Mesendoderm (in vitro differentiated cells): ENCODE measurements at regions not wholly inside any gene's neighbourhood (a gene's known extent, or its start where the extent isn't known, plus 50 kb on each side); places are given as distances from the start of the nearest gene placed in this dataset.

Experiments
- DNase-seq: peaks from one replicate; pipeline ENCODE4 v3.0.0; 2013
- H2AK5ac ChIP-seq: 2 replicates; pipeline ENCODE4 v1.6.1; 2013; ENCODE audit warnings: low read length, inconsistent platforms
- H2BK120ac ChIP-seq: 2 replicates; pipeline ENCODE4 v1.6.1; 2013; ENCODE audit warnings: low read depth, mild to moderate bottlenecking, low read length, moderate library complexity, mixed read lengths
- H2BK15ac ChIP-seq: replicated peaks from 2 replicates; pipeline ENCODE4 v1.6.1; 2013; ENCODE audit warnings: low read depth, mild to moderate bottlenecking, moderate library complexity
- H2BK5ac ChIP-seq: 2 replicates; pipeline ENCODE4 v1.6.1; 2013; ENCODE audit warnings: low read length, inconsistent platforms
- H3K18ac ChIP-seq: 2 replicates; pipeline ENCODE4 v1.6.1; 2013; ENCODE audit warnings: mild to moderate bottlenecking, low read length, mixed read lengths
- H3K23ac ChIP-seq: one replicate; pipeline ENCODE4 v1.6.1; 2013; ENCODE audit warnings: low read length
- H3K27ac ChIP-seq: 2 replicates; pipeline ENCODE4 v1.5.1; 2013; ENCODE audit warnings: low read depth, mild to moderate bottlenecking, inconsistent platforms, low read length, moderate library complexity
- H3K27me3 ChIP-seq: 2 replicates; pipeline ENCODE4 v1.6.1; 2013; ENCODE audit warnings: low read length, control low read depth, mild to moderate bottlenecking, inconsistent platforms; ENCODE audit not compliant: insufficient read depth, poor library complexity
- H3K36me3 ChIP-seq: 2 replicates; pipeline ENCODE4 v1.6.1; 2013; ENCODE audit warnings: low read length, inconsistent platforms; ENCODE audit not compliant: control insufficient read depth, insufficient read depth
- H3K4ac ChIP-seq: one replicate; pipeline ENCODE4 v1.6.1; 2013; ENCODE audit warnings: low read depth, mild to moderate bottlenecking, low read length, moderate library complexity
- H3K4me1 ChIP-seq: 2 replicates; pipeline ENCODE4 v1.6.1; 2013; ENCODE audit warnings: low read depth, low read length, inconsistent platforms; ENCODE audit not compliant: control insufficient read depth
- H3K4me2 ChIP-seq: 2 replicates; pipeline ENCODE4 v1.6.1; 2013; ENCODE audit warnings: low read length
- H3K4me3 ChIP-seq: 2 replicates; pipeline ENCODE4 v1.5.1; 2013; ENCODE audit warnings: mild to moderate bottlenecking, low read length
- H3K56ac ChIP-seq: one replicate; pipeline ENCODE4 v1.6.1; 2013; ENCODE audit warnings: low read length
- H3K79me1 ChIP-seq: 2 replicates; pipeline ENCODE4 v1.6.1; 2013; ENCODE audit warnings: low read length, inconsistent platforms
- H3K79me2 ChIP-seq: 2 replicates; pipeline ENCODE4 v1.6.1; 2013; ENCODE audit warnings: mild to moderate bottlenecking, low read length; ENCODE audit not compliant: control insufficient read depth, insufficient read depth
- H3K9ac ChIP-seq: 2 replicates; pipeline ENCODE4 v1.6.1; 2013; ENCODE audit warnings: low read length, inconsistent platforms
- H4K5ac ChIP-seq: one replicate; pipeline ENCODE4 v1.6.1; 2013; ENCODE audit warnings: low read length
- H4K8ac ChIP-seq: one replicate; pipeline ENCODE4 v1.6.1; 2013; ENCODE audit warnings: low read depth, mild to moderate bottlenecking, control low read depth, low read length, moderate library complexity
- WGBS: extraction: QIAGEN DNeasy Blood & Tissue Kit; methylation state at CpG from one replicate; pipeline ENCODE4 v1.1.7; 2013; ENCODE audit warnings: low lambda C conversion rate, missing lambda C conversion rate; ENCODE audit not compliant: insufficient coverage; ENCODE audit errors: extremely low coverage; 5-methylcytosine and 5-hydroxymethylcytosine counted together

GRCh38 chr16:80123189-80123588 lies 417.6 kb upstream of the DYNLRB2 start:
- H3K27me3 ChIP-seq = no peaks in the 10 kb centered on the region
- H4K8ac ChIP-seq = no peak overlapping the region
- no peak overlapping the region for H2BK120ac ChIP-seq
- no peaks in the 10 kb centered on the region for H3K79me1 ChIP-seq
- H3K27ac ChIP-seq = peak overlapping the region; percentile 75
- no peaks in the 10 kb centered on the region for H3K36me3 ChIP-seq
- no peak overlapping the region for H3K4me2 ChIP-seq
- no peak overlapping the region for H2BK15ac ChIP-seq
- H3K79me2 ChIP-seq = no peaks in the 10 kb centered on the region
- H3K4me1 ChIP-seq = peaks cover 5% of the 10 kb centered on the region
- no peak overlapping the region for H3K23ac ChIP-seq
- peak overlapping the region; percentile 86 for H3K18ac ChIP-seq
- H3K56ac ChIP-seq = peak overlapping the region; percentile 75
- peak overlapping the region; percentile 21 for H4K5ac ChIP-seq
- no peak overlapping the region for H3K4ac ChIP-seq
- peak overlapping the region; percentile 80 for H2AK5ac ChIP-seq
- H3K9ac ChIP-seq = no peak overlapping the region
- H2BK5ac ChIP-seq = peak overlapping the region; percentile 95
- DNase-seq = peak; percentile 89
- WGBS = no CpG with 5 or more reads among the region's 1 CpG
- no peak overlapping the region for H3K4me3 ChIP-seq

- no CpG with 5 or more reads among the region's 9 CpGs for WGBS
- Histone ChIP-seq H3K79me2 (no peaks in the 10 kb centered on the region), H3K56ac (peak overlapping the region; percentile 1), H2BK120ac (peak overlapping the region; percentile 51), H3K18ac (peak overlapping the region; percentile 55), H3K4me1 (peaks cover 5% of the 10 kb centered on the region), H3K4me3 (no peak overlapping the region), H3K27me3 (no peaks in the 10 kb centered on the region), H3K4ac (no peak overlapping the region), H3K9ac (no peak overlapping the region), H3K36me3 (no peaks in the 10 kb centered on the region), H3K27ac (no peak overlapping the region), H4K5ac (no peak overlapping the region), H3K79me1 (no peaks in the 10 kb centered on the region), H2BK5ac (no peak overlapping the region), H4K8ac (no peak overlapping the region), H3K23ac (no peak overlapping the region), H3K4me2 (no peak overlapping the region), H2BK15ac (no peak overlapping the region), H2AK5ac (no peak overlapping the region)
- DNase-seq = peak; percentile 65
These were observed 418.7 kb upstream of the DYNLRB2 start for GRCh38 chr16:80122115-80122514.

GRCh38 chr16:80121522-80121909 lies 419.3 kb upstream of the DYNLRB2 start:
- Histone ChIP-seq H3K9ac (no peak overlapping the region), H2BK5ac (no peak overlapping the region), H3K23ac (no peak overlapping the region), H3K4me1 (peaks cover 5% of the 10 kb centered on the region), H3K27ac (no peak overlapping the region), H2BK15ac (no peak overlapping the region), H3K56ac (no peak overlapping the region), H2AK5ac (no peak overlapping the region), H3K79me2 (no peaks in the 10 kb centered on the region), H3K4me3 (no peak overlapping the region), H3K27me3 (no peaks in the 10 kb centered on the region), H3K18ac (no peak overlapping the region), H3K4me2 (no peak overlapping the region), H3K79me1 (no peaks in the 10 kb centered on the region), H4K8ac (no peak overlapping the region), H4K5ac (no peak overlapping the region), H2BK120ac (no peak overlapping the region), H3K36me3 (no peaks in the 10 kb centered on the region), H3K4ac (no peak overlapping the region)
- DNase-seq = no peak
- no CpG with 5 or more reads among the region's 3 CpGs for WGBS

GRCh38 chr16:80120899-80121521 lies 419.8 kb upstream of the DYNLRB2 start:
- Histone ChIP-seq H3K4me2 (no peak overlapping the region), H2BK120ac (no peak overlapping the region), H3K9ac (no peak overlapping the region), H4K5ac (no peak overlapping the region), H3K79me1 (no peaks in the 10 kb centered on the region), H2AK5ac (peak overlapping the region; percentile 79), H2BK15ac (no peak overlapping the region), H3K27me3 (no peaks in the 10 kb centered on the region), H3K18ac (peak overlapping the region; percentile 0), H4K8ac (no peak overlapping the region), H3K79me2 (no peaks in the 10 kb centered on the region), H3K4ac (no peak overlapping the region), H3K4me1 (peaks cover 5% of the 10 kb centered on the region), H3K23ac (no peak overlapping the region), H3K27ac (no peak overlapping the region), H2BK5ac (no peak overlapping the region), H3K4me3 (no peak overlapping the region), H3K36me3 (no peaks in the 10 kb centered on the region), H3K56ac (no peak overlapping the region)
- no peak for DNase-seq
- no CpG with 5 or more reads among the region's 3 CpGs for WGBS

- H3K27ac ChIP-seq = no peak overlapping the region
- no peaks in the 10 kb centered on the region for H3K79me1 ChIP-seq
- H2BK5ac ChIP-seq = no peak overlapping the region
- H3K23ac ChIP-seq = no peak overlapping the region
- H4K5ac ChIP-seq = no peak overlapping the region
- no peak overlapping the region for H3K4ac ChIP-seq
- no peak overlapping the region for H3K4me3 ChIP-seq
- H3K36me3 ChIP-seq = no peaks in the 10 kb centered on the region
- no peak overlapping the region for H3K9ac ChIP-seq
- H3K79me2 ChIP-seq = no peaks in the 10 kb centered on the region
- no peak overlapping the region for H3K18ac ChIP-seq
- H3K4me1 ChIP-seq = peaks cover 4% of the 10 kb centered on the region
- H2BK120ac ChIP-seq = no peak overlapping the region
- WGBS = no CpG with 5 or more reads among the region's 4 CpGs
- no peak overlapping the region for H3K56ac ChIP-seq
- H3K4me2 ChIP-seq = no peak overlapping the region
- H4K8ac ChIP-seq = no peak overlapping the region
- no peak for DNase-seq
- no peaks in the 10 kb centered on the region for H3K27me3 ChIP-seq
- H2AK5ac ChIP-seq = no peak overlapping the region
- H2BK15ac ChIP-seq = no peak overlapping the region
These were observed 423.1 kb upstream of the DYNLRB2 start for GRCh38 chr16:80117556-80118130.

- Histone ChIP-seq H3K4me1 (peaks cover 2% of the 10 kb centered on the region), H2AK5ac (no peak overlapping the region), H3K18ac (no peak overlapping the region), H3K79me2 (no peaks in the 10 kb centered on the region), H3K4ac (no peak overlapping the region), H3K36me3 (no peaks in the 10 kb centered on the region), H2BK15ac (no peak overlapping the region), H3K27ac (no peak overlapping the region), H3K79me1 (no peaks in the 10 kb centered on the region), H2BK5ac (no peak overlapping the region), H3K4me3 (no peak overlapping the region), H4K5ac (no peak overlapping the region), H3K4me2 (no peak overlapping the region), H2BK120ac (no peak overlapping the region), H3K9ac (no peak overlapping the region), H3K27me3 (no peaks in the 10 kb centered on the region), H3K56ac (no peak overlapping the region), H4K8ac (no peak overlapping the region), H3K23ac (no peak overlapping the region)
- DNase-seq = no peak
These were observed 424.1 kb upstream of the DYNLRB2 start for GRCh38 chr16:80116711-80117110.
